Prostate gland (tissue), 2 donors: ENCODE measurements at regions not wholly inside any gene's neighbourhood (a gene's known extent, or its start where the extent isn't known, plus 50 kb on each side); places are given as distances from the start of the nearest gene placed in this dataset.

Source experiments
- DNase-seq: peaks from one replicate; pipeline ENCODE4 v3.0.0-alpha.2; 2019; ENCODE audit warnings: low spot score
- H3K27ac ChIP-seq, 2 donors: fragments of 200-600 bp; sonication (generic); 2 replicates each; pipeline ENCODE4 v1.5.1; 2017 to 2019
- H3K27me3 ChIP-seq: fragments of 200-600 bp; sonication (generic); replicated peaks from 2 replicates; pipeline ENCODE4 v1.5.1; 2019; ENCODE audit not compliant: insufficient read depth
- H3K36me3 ChIP-seq, 2 donors: fragments of 200-600 bp; sonication (generic); 1 replicate in 1 of 2; 2 replicates in 1 of 2; pipeline versions ENCODE4 v1.5.1 to v1.8.1; 2017 to 2019
- H3K4me1 ChIP-seq: fragments of 200-600 bp; sonication (generic); replicated peaks from 2 replicates; pipeline ENCODE4 v1.5.1; 2019
- H3K4me3 ChIP-seq, 2 donors: fragments of 200-600 bp; sonication (generic); 2 replicates each; pipeline ENCODE4 v1.5.1; 2017 to 2019
- H3K9me3 ChIP-seq: fragments of 200-600 bp; sonication (generic); 2 replicates; pipeline ENCODE4 v1.5.1; 2017
- POLR2A ChIP-seq: fragments of 450-650 bp; IDR thresholded peaks from one replicate; pipeline ENCODE4 v1.6.1; 2016; ENCODE audit warnings: antibody characterized with exemption, mild to moderate bottlenecking
- POLR2AphosphoS5 ChIP-seq: sonication (generic); formaldehyde crosslinking; IDR thresholded peaks from one replicate; pipeline ENCODE4 v1.6.1; 2017; ENCODE audit warnings: antibody characterized with exemption
- WGBS: methylation state at CpG from one replicate; pipeline ENCODE4 v1.1.5; 2018; 5-methylcytosine and 5-hydroxymethylcytosine counted together
- intact Hi-C: fragments of 100-400 bp; cut with DNase I; formaldehyde crosslinking; loops from one replicate; pipeline ENCODE4 v1.14.2; 2022
- TF ChIP-seq, protein P1 (sequence below), 4 experiments: fragments of 200-600 bp in 2 of 4; fragments of 450-650 bp in 2 of 4; sonication (generic) in 2 of 4; IDR thresholded peaks; 1 replicate in 3 of 4; 2 replicates in 1 of 4; pipeline ENCODE4 v1.5.1; 2016 to 2019; ENCODE audit warnings: antibody characterized with exemption in 4 of 4, mild to moderate bottlenecking in 2 of 4, moderate library complexity in 2 of 4

DNA sequence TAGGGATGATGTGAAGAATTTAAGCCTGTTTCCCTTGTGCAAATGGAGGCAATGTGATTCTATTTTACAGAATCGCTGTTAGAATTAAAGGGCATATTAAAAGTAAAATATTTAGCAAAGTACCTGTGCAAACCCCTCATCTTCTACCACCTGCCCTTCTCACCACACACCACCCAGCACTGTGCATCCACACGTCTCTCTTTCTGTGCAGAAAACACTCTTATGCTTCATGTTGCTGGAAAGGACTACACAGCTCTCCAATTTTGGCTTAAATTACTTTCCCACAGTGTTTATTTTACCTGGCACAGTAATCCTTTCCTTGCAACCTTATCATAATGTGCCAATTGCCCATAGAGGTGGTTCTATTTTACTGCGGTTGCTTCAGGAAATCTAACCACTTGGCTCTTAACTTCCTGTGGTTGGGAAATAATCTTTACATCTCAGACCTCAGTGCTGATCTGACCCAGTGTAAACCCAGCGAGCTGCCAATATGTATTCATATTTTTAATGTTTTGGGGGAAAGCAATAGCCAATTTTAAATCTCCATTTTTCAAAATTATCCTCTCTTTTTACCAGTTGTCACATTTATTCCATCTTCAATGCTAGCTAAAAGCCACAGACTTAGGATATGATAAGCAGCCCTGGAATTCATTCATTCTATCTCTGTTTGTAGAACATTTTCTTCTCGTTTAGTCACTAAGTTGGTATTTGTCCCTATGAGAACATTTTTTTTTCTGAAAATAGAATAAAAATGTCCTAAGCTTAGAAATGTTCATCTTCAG is 250.9 kb downstream of the DSEL start:
- Histone ChIP-seq H3K4me3 (no peak overlapping the region), H3K9me3 (no peaks in the 10 kb centered on the region), H3K27me3 (no peaks in the 10 kb centered on the region), H3K4me1 (no peaks in the 10 kb centered on the region), H3K27ac (no peak overlapping the region), H3K36me3 (no peaks in the 10 kb centered on the region)
- intact Hi-C loops, result no loop called here
- no peak for TF ChIP-seq POLR2AphosphoS5
- no peak for TF ChIP-seq POLR2A
- 33% methylated on average over 5 of the region's 5 CpGs for WGBS
- DNase-seq, result no peak

DNA sequence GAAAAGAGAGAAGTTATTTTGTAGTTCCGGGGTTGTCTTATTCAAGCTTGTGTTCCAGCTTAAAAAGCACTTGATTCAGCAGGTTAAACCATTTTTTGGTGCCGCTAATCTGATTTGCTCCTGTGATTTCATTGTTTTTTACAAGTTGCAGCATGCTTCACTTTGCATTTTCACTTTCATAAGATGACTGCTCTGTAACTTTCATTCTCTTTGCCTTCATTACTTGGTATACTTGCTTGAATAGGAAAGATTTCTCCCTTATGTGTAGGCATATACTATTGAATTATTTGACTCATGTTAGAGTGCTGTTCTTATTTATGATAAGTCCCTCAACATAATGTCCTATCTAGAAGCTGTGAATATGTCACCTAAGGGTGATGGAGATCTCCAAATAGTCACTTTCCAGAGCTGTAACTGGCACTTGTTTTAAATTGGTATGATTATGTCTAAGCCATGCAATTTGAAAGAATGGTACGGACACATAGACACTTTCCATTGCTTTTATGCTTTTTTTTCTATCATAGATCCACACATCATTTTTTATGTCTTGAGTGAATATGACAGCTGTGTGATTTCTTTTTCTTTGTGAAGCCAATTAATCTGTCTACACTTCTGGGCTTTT is 254.5 kb downstream of the DSEL start:
- Histone ChIP-seq H3K36me3 (no peaks in the 10 kb centered on the region), H3K27ac (no peak overlapping the region), H3K4me1 (no peaks in the 10 kb centered on the region), H3K4me3 (no peak overlapping the region), H3K27me3 (no peaks in the 10 kb centered on the region), H3K9me3 (no peaks in the 10 kb centered on the region)
- intact Hi-C loops, result no loop called here
- no peak for DNase-seq
- 55% methylated on average over 3 of the region's 3 CpGs for WGBS
- TF ChIP-seq POLR2AphosphoS5 (no peak), POLR2A (no peak)
- TF ChIP-seq, protein P1, sequence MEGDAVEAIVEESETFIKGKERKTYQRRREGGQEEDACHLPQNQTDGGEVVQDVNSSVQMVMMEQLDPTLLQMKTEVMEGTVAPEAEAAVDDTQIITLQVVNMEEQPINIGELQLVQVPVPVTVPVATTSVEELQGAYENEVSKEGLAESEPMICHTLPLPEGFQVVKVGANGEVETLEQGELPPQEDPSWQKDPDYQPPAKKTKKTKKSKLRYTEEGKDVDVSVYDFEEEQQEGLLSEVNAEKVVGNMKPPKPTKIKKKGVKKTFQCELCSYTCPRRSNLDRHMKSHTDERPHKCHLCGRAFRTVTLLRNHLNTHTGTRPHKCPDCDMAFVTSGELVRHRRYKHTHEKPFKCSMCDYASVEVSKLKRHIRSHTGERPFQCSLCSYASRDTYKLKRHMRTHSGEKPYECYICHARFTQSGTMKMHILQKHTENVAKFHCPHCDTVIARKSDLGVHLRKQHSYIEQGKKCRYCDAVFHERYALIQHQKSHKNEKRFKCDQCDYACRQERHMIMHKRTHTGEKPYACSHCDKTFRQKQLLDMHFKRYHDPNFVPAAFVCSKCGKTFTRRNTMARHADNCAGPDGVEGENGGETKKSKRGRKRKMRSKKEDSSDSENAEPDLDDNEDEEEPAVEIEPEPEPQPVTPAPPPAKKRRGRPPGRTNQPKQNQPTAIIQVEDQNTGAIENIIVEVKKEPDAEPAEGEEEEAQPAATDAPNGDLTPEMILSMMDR (IDR thresholded peaks at IDR 0.05), result no peak

DNA sequence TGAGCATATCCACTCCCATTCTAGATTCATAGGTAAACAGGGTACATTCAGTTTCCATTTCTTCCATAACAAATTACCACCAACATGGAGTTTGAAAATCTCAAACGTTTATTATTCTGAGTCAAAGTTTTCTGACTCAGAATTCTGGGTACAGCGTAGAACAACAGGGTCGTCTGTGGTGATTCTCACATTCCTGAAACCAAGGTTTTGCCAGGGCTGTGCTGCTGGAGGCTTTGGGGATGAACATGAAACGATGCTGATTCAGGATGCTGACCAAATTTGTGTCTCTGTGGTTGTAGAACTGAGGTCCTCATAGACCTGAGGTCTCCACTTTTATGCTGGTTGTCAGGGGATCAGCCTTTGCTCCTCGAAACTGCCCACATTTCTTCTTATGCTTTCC is 255.7 kb downstream of the DSEL start:
- no peaks in the 10 kb centered on the region for H3K9me3 ChIP-seq
- no peak for DNase-seq
- intact Hi-C loops, result no loop called here
- H3K4me3 ChIP-seq, result no peak overlapping the region
- no peaks in the 10 kb centered on the region for H3K36me3 ChIP-seq
- TF ChIP-seq POLR2A (no peak), POLR2AphosphoS5 (no peak)
- TF ChIP-seq, protein P1 (IDR thresholded peaks at IDR 0.05), result no peak
- 85% methylated on average over 5 of the region's 5 CpGs for WGBS
- no peak overlapping the region for H3K27ac ChIP-seq
- no peaks in the 10 kb centered on the region for H3K27me3 ChIP-seq
- H3K4me1 ChIP-seq, result no peaks in the 10 kb centered on the region

DNA sequence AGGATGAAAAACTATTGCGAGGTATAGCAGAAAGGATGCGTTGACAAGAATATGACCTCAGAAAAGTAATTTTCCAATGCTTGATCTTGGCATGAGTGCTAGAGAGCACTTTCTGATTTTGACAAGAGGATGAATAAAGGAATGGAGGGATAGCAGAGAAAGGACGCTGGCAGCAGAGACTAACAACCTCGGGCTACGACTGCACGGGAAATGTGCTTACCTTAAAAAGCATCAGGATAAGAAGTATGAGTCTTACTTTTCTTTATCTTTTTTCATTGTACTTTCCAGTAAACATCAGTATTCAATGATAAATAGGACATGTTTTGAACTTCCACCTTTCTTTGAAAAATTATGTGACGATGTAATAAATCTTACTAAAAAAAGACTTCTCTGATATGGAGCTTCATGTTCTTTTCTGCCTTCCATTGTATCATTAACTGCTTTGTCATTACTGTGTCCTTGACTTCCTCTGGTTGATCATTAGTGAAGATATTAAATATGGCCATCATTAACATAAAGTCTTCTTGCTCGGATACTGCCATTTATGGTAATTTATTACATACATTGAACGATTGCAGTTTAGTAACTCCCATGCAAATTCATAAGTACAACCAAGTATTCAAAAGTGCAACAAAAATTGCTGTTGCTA is 265.6 kb downstream of the DSEL start:
- Histone ChIP-seq H3K36me3 (no peaks in the 10 kb centered on the region), H3K9me3 (no peaks in the 10 kb centered on the region), H3K27me3 (no peaks in the 10 kb centered on the region), H3K27ac (no peak overlapping the region), H3K4me3 (no peak overlapping the region), H3K4me1 (no peaks in the 10 kb centered on the region)
- intact Hi-C loops, result no loop called here
- 92% methylated on average over 9 of the region's 9 CpGs for WGBS
- DNase-seq, result no peak
- no peak for TF ChIP-seq POLR2AphosphoS5
- TF ChIP-seq, protein P1 (IDR thresholded peaks at IDR 0.05), result no peak
- no peak for TF ChIP-seq POLR2A

DNA sequence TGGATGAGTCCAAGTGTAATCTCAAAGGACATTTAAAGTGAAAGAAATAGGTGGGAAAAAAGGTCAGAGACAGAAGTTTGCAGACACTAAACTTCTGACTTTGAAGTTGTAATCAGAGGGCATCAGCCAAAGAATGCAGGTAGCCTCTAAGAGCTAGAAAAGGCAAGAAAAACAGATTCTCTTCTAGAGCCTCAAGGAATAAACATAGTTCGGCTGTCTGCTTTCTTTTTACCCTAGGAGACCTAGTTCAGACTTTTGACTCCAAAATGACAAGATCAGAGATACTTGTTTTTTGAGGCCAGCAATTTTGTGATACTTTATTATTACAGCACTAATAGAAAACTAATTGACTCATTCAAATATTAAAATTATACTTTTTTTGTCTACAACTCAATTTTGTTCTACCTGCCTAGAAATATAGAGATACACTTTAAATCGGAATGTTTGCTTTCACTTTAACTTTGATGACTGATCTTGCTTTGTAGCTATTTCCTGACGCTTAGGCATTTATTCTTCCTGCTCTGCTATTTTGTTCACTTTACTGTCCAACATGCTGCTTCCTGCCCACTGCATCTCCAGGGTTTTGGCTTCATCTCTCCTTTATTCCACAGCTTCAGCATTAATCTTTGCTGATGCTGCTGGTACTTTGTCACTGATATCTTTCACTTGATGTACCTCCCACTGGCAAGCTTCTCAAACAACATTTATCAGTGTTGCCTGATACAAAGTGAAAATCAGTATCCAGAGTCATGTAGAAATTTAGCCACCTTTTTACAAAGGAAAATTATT is 272.5 kb downstream of the DSEL start:
- Histone ChIP-seq H3K4me1 (no peaks in the 10 kb centered on the region), H3K9me3 (no peaks in the 10 kb centered on the region), H3K27me3 (no peaks in the 10 kb centered on the region), H3K27ac (no peak overlapping the region), H3K4me3 (no peak overlapping the region), H3K36me3 (no peaks in the 10 kb centered on the region)
- no peak for TF ChIP-seq POLR2A
- TF ChIP-seq, protein P1 (IDR thresholded peaks at IDR 0.05), result no peak
- TF ChIP-seq POLR2AphosphoS5, result no peak
- WGBS, result 7% methylated on average over 3 of the region's 3 CpGs
- intact Hi-C loops, result no loop called here
- DNase-seq, result no peak
